T-cell (primary cell): ENCODE measurements at regions not wholly inside any gene's neighbourhood (a gene's known extent, or its start where the extent isn't known, plus 50 kb on each side); places are given as distances from the start of the nearest gene placed in this dataset.

Experiments used
- ATAC-seq, 4 experiments: fragments of 200-7000 bp in 3 of 4; fragments of 150-1000 bp in 1 of 4; cut with Tn5 transposase; replicated peaks in 1 of 4; 1 replicate in 3 of 4; 2 replicates in 1 of 4; pipeline ENCODE4 v1.10.0; 2021; ENCODE audit warnings: moderate library complexity in 3 of 4, mild to moderate bottlenecking in 2 of 4, moderate number of reproducible peaks in 1 of 4
- CTCF ChIA-PET, 2 donors: fragments of 300-600 bp; sonication (Branson Sonifier 250); formaldehyde crosslinking; loops; one replicate each; lab custom pipeline; 2022; ENCODE audit warnings: antibody characterized with exemption in 2 of 2; lab: Charles Lee
- POLR2A ChIA-PET, 2 donors: fragments of 300-600 bp; sonication (Branson Sonifier 250); formaldehyde crosslinking; loops; one replicate each; lab custom pipeline; 2022; ENCODE audit warnings: antibody characterized with exemption in 2 of 2; lab: Charles Lee
- DNase-seq, 35 experiments: peaks; one replicate each; pipeline versions ENCODE4 v3.0.0 to v3.0.0-alpha.2; 2013 to 2023
- H3K27ac ChIP-seq: one replicate; pipeline ENCODE4 v1.5.1; 2013; ENCODE audit warnings: low read length
- H3K27me3 ChIP-seq, 2 experiments: replicated peaks in 1 of 2; 1 replicate in 1 of 2; 2 replicates in 1 of 2; pipeline versions ENCODE4 v1.6.1 to v1.7.0; 2013; ENCODE audit warnings: low read length in 1 of 2, mixed read lengths in 1 of 2; ENCODE audit not compliant: control insufficient read depth in 2 of 2, insufficient read depth in 2 of 2; ENCODE audit errors: extremely low read depth in 1 of 2
- H3K36me3 ChIP-seq, 2 donors: 1 replicate in 1 of 2; 2 replicates in 1 of 2; pipeline versions ENCODE4 v1.6.1 to v1.7.0; 2013; ENCODE audit warnings: low read length in 1 of 2; ENCODE audit not compliant: control insufficient read depth in 2 of 2, insufficient read depth in 1 of 2; ENCODE audit errors: extremely low read depth in 1 of 2
- H3K4me1 ChIP-seq, 2 experiments: 1 replicate in 1 of 2; 2 replicates in 1 of 2; pipeline versions ENCODE4 v1.6.1 to v1.7.0; 2013; ENCODE audit warnings: low read length in 2 of 2, mixed read lengths in 1 of 2; ENCODE audit not compliant: insufficient read depth in 2 of 2, control insufficient read depth in 1 of 2; ENCODE audit errors: extremely low read depth in 1 of 2
- H3K4me3 ChIP-seq, 2 donors: 1 replicate in 1 of 2; 2 replicates in 1 of 2; pipeline versions ENCODE4 v1.5.1 to v1.7.0; 2013; ENCODE audit warnings: mild to moderate bottlenecking in 2 of 2, low read length in 1 of 2, moderate library complexity in 1 of 2; ENCODE audit not compliant: control insufficient read depth in 1 of 2; ENCODE audit errors: extremely low read depth in 1 of 2
- H3K9me3 ChIP-seq: 2 replicates; pipeline ENCODE4 v1.7.0; 2013
- H3K27ac Mint-ChIP-seq, 2 donors: one replicate each; pipeline ENCODE4 v1.8.0; 2020 to 2021; ENCODE audit warnings: mild to moderate bottlenecking in 2 of 2, mixed read lengths in 2 of 2
- H3K27me3 Mint-ChIP-seq, 2 donors: one replicate each; pipeline ENCODE4 v1.8.0; 2021 to 2022; ENCODE audit warnings: mixed read lengths in 2 of 2
- H3K36me3 Mint-ChIP-seq: one replicate; pipeline ENCODE4 v1.8.0; 2021; ENCODE audit warnings: mixed read lengths
- H3K4me1 Mint-ChIP-seq, 3 donors: one replicate each; pipeline ENCODE4 v1.8.0; 2020 to 2022; ENCODE audit warnings: mixed read lengths in 3 of 3, mild to moderate bottlenecking in 1 of 3
- H3K4me3 Mint-ChIP-seq, 3 donors: one replicate each; pipeline ENCODE4 v1.8.0; 2020 to 2022; ENCODE audit warnings: mild to moderate bottlenecking in 3 of 3, mixed read lengths in 3 of 3, moderate library complexity in 3 of 3
- H3K9me3 Mint-ChIP-seq, 3 donors: one replicate each; pipeline ENCODE4 v1.8.0; 2020 to 2022; ENCODE audit warnings: mixed read lengths in 3 of 3
- WGBS: methylation state at CpG from one replicate; pipeline ENCODE4 v1.1.5; 2013; ENCODE audit warnings: missing lambda C conversion rate; ENCODE audit not compliant: insufficient coverage; 5-methylcytosine and 5-hydroxymethylcytosine counted together

DNA sequence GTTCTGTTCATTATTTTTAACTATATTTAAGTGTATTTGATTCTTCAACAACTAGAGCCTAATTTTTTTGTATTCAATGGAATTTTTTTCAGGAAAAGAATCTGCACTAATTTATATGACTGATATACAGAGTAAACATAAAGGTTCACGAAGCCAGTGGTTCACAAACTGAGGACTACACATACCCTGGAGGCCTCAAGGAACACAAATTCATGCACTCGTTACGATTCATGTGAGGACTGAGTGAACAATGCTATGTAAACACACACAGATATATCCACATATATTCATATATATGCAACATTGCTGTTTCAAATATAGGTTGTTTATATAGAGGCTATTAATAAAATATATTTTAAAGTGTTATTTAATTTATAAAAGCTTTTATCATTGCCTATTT, 137.8 kb downstream of the PHLDA1 start:
- ATAC-seq: no peak
- no CpG with 5 or more reads among the region's 3 CpGs for WGBS
- Mint-ChIP-seq H3K4me3 (no peak overlapping the region), H3K27me3 (peaks cover 12 to 26% of the 10 kb centered on the region in 2 donors), H3K4me1 (no peaks in the 10 kb centered on the region), H3K9me3 (no peaks in the 10 kb centered on the region), H3K36me3 (no peaks in the 10 kb centered on the region), H3K27ac (no peak overlapping the region)
- no peak for DNase-seq
- no peaks in the 10 kb centered on the region for H3K27me3 ChIP-seq
- no peaks in the 10 kb centered on the region for H3K9me3 ChIP-seq
- ChIA-PET CTCF (no interaction called here), POLR2A (no interaction called here)
- no peak overlapping the region for H3K4me3 ChIP-seq
- H3K4me1 ChIP-seq: no peaks in the 10 kb centered on the region
- H3K36me3 ChIP-seq: no peaks in the 10 kb centered on the region
- no peak overlapping the region for H3K27ac ChIP-seq

DNA sequence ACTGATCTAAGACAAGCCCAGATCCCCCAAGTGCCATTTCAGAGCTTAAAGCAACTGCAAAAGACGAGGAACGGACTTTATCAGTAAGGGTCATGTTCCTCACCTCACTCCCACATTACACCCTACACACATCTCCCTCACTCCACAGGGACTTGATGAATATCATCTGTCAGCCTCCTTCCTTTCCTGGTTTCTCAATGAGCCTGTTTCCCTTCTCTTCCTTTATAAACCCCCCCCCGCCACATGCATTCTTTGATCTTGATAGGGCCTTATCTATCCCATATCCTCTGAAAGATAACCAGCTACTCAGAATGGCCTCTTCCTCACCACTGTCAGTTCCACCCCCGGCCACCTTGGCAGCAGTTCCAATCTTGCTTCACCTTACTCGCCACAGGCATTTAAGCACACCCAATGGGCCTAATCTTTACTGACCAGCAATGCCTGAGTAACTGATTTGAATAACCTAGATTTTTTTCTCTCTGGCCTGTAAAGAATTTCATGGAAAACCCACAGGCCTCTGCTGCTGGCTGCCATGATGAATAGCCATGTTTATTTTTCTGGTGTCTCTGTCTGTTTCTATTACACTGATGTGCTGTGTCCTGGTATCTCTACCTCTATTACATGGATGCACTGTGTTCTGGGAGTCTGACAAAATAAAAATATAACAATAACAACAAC, 138.7 kb downstream of the PHLDA1 start:
- H3K27ac Mint-ChIP-seq: no peak overlapping the region
- CTCF ChIA-PET: interaction anchor here in 1 of 2 donors (0.6 kb wide), 2 partner anchors 58 to 149 kb away, joined by 3 read pairs; no protein-coding TSS in a partner anchor
- 90% methylated on average over 5 of the region's 5 CpGs for WGBS

GRCh38 chr12:75891072-75891471, 140.5 kb downstream of the PHLDA1 start:
- POLR2A ChIA-PET: no interaction called here

More for the DNA sequence above, 138.7 kb downstream of the PHLDA1 start:
- ATAC-seq (no peak), DNase-seq (no peak)
- no peaks in the 10 kb centered on the region for H3K36me3 Mint-ChIP-seq
- no peak overlapping the region for H3K27ac ChIP-seq
- no peaks in the 10 kb centered on the region for H3K4me1 Mint-ChIP-seq
- H3K9me3 Mint-ChIP-seq: no peaks in the 10 kb centered on the region
- no peak overlapping the region for H3K4me3 Mint-ChIP-seq
- H3K36me3 ChIP-seq: no peaks in the 10 kb centered on the region
- POLR2A ChIA-PET: interaction anchor here in 1 of 2 donors (0.6 kb wide), 1 partner anchor 12 kb away, joined by 3 read pairs; no protein-coding TSS in a partner anchor
- no peak overlapping the region for H3K4me3 ChIP-seq
- H3K9me3 ChIP-seq: no peaks in the 10 kb centered on the region
- no peaks in the 10 kb centered on the region for H3K4me1 ChIP-seq
- H3K27me3 Mint-ChIP-seq: peaks cover 12 to 27% of the 10 kb centered on the region in 2 donors
- H3K27me3 ChIP-seq: no peaks in the 10 kb centered on the region

DNA sequence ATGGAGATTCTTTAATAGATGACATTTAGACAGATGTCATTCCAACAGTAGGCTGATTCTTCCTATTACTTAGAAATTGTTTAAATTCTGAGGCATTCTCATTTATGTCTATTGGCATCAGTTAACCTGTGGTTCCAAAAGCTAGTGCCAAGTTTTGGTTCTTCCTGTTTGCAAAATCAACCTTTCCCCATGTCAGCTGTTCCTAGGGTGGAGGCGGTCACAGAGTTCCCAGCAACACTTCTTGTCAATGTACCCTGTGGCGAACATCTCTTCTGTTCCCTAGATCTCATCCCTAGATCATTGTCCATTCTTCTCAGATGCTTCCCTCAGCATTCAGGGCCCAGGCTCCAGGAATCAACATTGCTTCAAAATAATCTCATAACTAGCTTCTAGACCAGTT, 140.9 kb downstream of the PHLDA1 start:
- H3K27ac Mint-ChIP-seq: no peak overlapping the region
- H3K9me3 Mint-ChIP-seq: no peaks in the 10 kb centered on the region
- Histone ChIP-seq H3K36me3 (no peaks in the 10 kb centered on the region), H3K4me1 (no peaks in the 10 kb centered on the region), H3K9me3 (no peaks in the 10 kb centered on the region), H3K27me3 (no peaks in the 10 kb centered on the region), H3K27ac (no peak overlapping the region), H3K4me3 (no peak overlapping the region)
- DNase-seq (no peak), ATAC-seq (no peak)
- ChIA-PET POLR2A (no interaction called here), CTCF (no interaction called here)
- WGBS: 92% methylated on average over 2 of the region's 2 CpGs
- peaks cover 11 to 18% of the 10 kb centered on the region in 2 donors for H3K27me3 Mint-ChIP-seq
- H3K4me1 Mint-ChIP-seq: no peaks in the 10 kb centered on the region
- no peaks in the 10 kb centered on the region for H3K36me3 Mint-ChIP-seq
- H3K4me3 Mint-ChIP-seq: no peak overlapping the region

More at GRCh38 chr12:75891072-75891471, 140.5 kb downstream of the PHLDA1 start:
- no peaks in the 10 kb centered on the region for H3K4me1 Mint-ChIP-seq
- no peak overlapping the region for H3K4me3 ChIP-seq
- no peaks in the 10 kb centered on the region for H3K9me3 ChIP-seq
- DNase-seq: no peak
- H3K9me3 Mint-ChIP-seq: no peaks in the 10 kb centered on the region
- ATAC-seq: no peak
- no peaks in the 10 kb centered on the region for H3K36me3 ChIP-seq
- H3K27me3 Mint-ChIP-seq: peaks cover 12 to 20% of the 10 kb centered on the region in 2 donors
- 67% methylated on average over 1 of the region's 3 CpGs for WGBS
- no peak overlapping the region for H3K27ac Mint-ChIP-seq
- no peaks in the 10 kb centered on the region for H3K27me3 ChIP-seq
- no peak overlapping the region for H3K4me3 Mint-ChIP-seq
- H3K27ac ChIP-seq: no peak overlapping the region
- no peaks in the 10 kb centered on the region for H3K4me1 ChIP-seq
- CTCF ChIA-PET: no interaction called here
- no peaks in the 10 kb centered on the region for H3K36me3 Mint-ChIP-seq

GRCh38 chr12:75890141-75890540, 141.4 kb downstream of the PHLDA1 start:
- H3K4me3 Mint-ChIP-seq: no peak overlapping the region
- POLR2A ChIA-PET: no interaction called here
- H3K4me1 Mint-ChIP-seq: no peaks in the 10 kb centered on the region
- Histone ChIP-seq H3K27me3 (no peaks in the 10 kb centered on the region), H3K9me3 (no peaks in the 10 kb centered on the region), H3K4me3 (no peak overlapping the region), H3K27ac (no peak overlapping the region), H3K36me3 (no peaks in the 10 kb centered on the region), H3K4me1 (no peaks in the 10 kb centered on the region)
- H3K9me3 Mint-ChIP-seq: no peaks in the 10 kb centered on the region
- peaks cover 10 to 15% of the 10 kb centered on the region in 2 donors for H3K27me3 Mint-ChIP-seq
- CTCF ChIA-PET: no interaction called here
- H3K36me3 Mint-ChIP-seq: no peaks in the 10 kb centered on the region
- no peak for DNase-seq
- H3K27ac Mint-ChIP-seq: no peak overlapping the region
- no peak for ATAC-seq

DNA sequence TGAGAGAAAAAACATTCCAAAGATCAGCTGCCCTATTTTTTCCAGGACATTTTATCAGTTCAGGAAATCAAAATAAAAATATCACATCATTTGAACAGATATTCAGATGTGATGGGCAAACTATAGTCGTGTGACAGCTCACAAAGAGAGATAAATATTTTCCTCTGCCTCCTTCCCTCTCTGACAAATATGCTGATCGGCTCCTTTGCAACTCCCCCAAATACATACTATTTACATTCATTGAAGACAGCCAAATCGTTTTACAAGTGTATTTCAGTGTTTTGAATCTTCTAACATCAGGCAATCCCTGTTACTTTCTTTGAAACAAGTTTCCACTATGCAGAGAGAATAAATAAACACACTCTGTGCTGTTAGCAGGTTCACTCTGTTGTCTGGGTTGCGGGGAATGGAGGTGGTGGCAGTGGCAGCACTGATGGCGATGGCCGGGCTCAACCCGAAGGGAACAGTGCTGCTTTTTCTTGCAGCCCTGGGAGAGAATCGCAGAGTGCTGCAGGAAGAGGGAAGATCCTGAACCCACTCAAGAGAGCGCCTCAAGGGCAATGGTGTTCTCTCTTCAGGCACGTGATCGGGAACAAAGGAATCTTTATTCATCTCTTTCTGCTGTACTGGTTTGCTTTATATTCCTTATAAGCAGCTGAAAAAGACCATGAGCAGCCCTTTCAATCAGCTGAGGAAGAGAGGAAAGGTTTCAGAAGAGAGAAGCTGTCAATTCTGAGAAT, 142.5 kb downstream of the PHLDA1 start:
- WGBS: 85% methylated on average over 4 of the region's 11 CpGs
- Histone ChIP-seq H3K27ac (no peak overlapping the region), H3K4me1 (no peaks in the 10 kb centered on the region), H3K4me3 (no peak overlapping the region), H3K27me3 (no peaks in the 10 kb centered on the region), H3K9me3 (no peaks in the 10 kb centered on the region), H3K36me3 (no peaks in the 10 kb centered on the region)
- CTCF ChIA-PET: interaction anchor here in 1 of 2 donors (0.6 kb wide), 1 partner anchor 612 kb away, joined by 4 read pairs; no protein-coding TSS in a partner anchor
- H3K27ac Mint-ChIP-seq: no peak overlapping the region
- no peak overlapping the region for H3K4me3 Mint-ChIP-seq
- no peaks in the 10 kb centered on the region for H3K36me3 Mint-ChIP-seq
- peaks cover 10 to 15% of the 10 kb centered on the region in 2 donors for H3K27me3 Mint-ChIP-seq
- DNase-seq (no peak), ATAC-seq (no peak)
- H3K9me3 Mint-ChIP-seq: no peaks in the 10 kb centered on the region
- POLR2A ChIA-PET: interaction anchor here in 1 of 2 donors (0.6 kb wide), 1 partner anchor 9 kb away, joined by 3 read pairs; no protein-coding TSS in a partner anchor
- no peaks in the 10 kb centered on the region for H3K4me1 Mint-ChIP-seq
